Testis (tissue), 2 donors: ENCODE measurements at regions not wholly inside any gene's neighbourhood (a gene's known extent, or its start where the extent isn't known, plus 50 kb on each side); places are given as distances from the start of the nearest gene placed in this dataset.

Experiments
- CTCF ChIP-seq, 3 experiments: fragments of 450-650 bp in 2 of 3; fragments of 200-600 bp in 1 of 3; sonication (generic) in 1 of 3; IDR thresholded peaks; one replicate each; pipeline ENCODE4 v1.5.1; 2016 to 2019; ENCODE audit warnings: antibody characterized with exemption in 3 of 3, mild to moderate bottlenecking in 2 of 3, moderate library complexity in 1 of 3
- POLR2A ChIP-seq: fragments of 450-650 bp; IDR thresholded peaks from one replicate; pipeline ENCODE4 v1.6.1; 2017; ENCODE audit warnings: antibody characterized with exemption, mild to moderate bottlenecking, moderate library complexity

DNA sequence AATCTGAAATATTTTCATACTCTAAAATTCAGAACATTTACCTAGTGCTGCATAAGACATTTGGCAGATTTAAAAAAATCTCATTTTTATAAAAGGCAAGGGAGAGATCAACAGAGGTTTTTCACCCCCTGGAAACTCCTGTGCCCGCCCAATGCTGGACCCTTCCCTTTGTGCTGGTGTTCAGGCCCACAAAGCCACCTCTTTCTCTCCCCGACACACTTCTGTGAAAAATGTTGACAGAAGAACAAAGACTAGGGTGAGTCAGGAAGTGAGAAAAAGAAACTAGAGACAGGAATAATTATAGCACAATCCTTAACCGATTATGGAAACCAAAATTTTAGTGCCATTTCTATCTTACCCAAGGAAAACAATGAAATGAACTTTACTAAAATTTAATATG lies 197.7 kb upstream of the STXBP6 start:
- TF ChIP-seq CTCF (IDR thresholded peaks at IDR 0.05) (no peak), POLR2A (no peak)
